Transverse colon (tissue), 4 donors: ENCODE measurements at regions not wholly inside any gene's neighbourhood (a gene's known extent, or its start where the extent isn't known, plus 50 kb on each side); places are given as distances from the start of the nearest gene placed in this dataset.
"Not testable (repeated sequence)": the region's sequence is repeated elsewhere in the genome, so short reads cannot be mapped to it uniquely, and the experiment has no call there.

Experiments used
- DNase-seq: peaks from one replicate; pipeline ENCODE4 v3.0.0-alpha.2; 2019
- H3K27ac ChIP-seq, 4 donors: fragments of 200-600 bp; sonication (generic); 2 replicates each; pipeline ENCODE4 v1.5.1; 2016 to 2018; ENCODE audit warnings: inconsistent platforms in 4 of 4
- H3K27me3 ChIP-seq: fragments of 200-600 bp; sonication (generic); 2 replicates; pipeline ENCODE4 v1.5.1; 2017; ENCODE audit warnings: inconsistent platforms
- H3K36me3 ChIP-seq, 4 donors: fragments of 200-600 bp; sonication (generic); 2 replicates each; pipeline ENCODE4 v1.5.1; 2017 to 2019; ENCODE audit warnings: inconsistent platforms in 4 of 4
- H3K4me1 ChIP-seq, 4 donors: fragments of 200-600 bp; sonication (generic); 2 replicates each; pipeline ENCODE4 v1.5.1; 2017 to 2020; ENCODE audit warnings: inconsistent platforms in 4 of 4
- H3K4me3 ChIP-seq, 4 donors: fragments of 200-600 bp; sonication (generic); 1 replicate in 1 of 4; 2 replicates in 3 of 4; pipeline versions ENCODE4 v1.5.1 to v1.6.1; 2017 to 2019; ENCODE audit warnings: inconsistent platforms in 4 of 4
- H3K9me3 ChIP-seq, 2 donors: fragments of 200-600 bp; sonication (generic); 2 replicates each; pipeline ENCODE4 v1.5.1; 2017 to 2019; ENCODE audit warnings: inconsistent platforms in 2 of 2
- EP300 ChIP-seq: sonication (generic); formaldehyde crosslinking; IDR thresholded peaks from one replicate; pipeline ENCODE4 v1.6.1; 2017; ENCODE audit warnings: antibody characterized with exemption, low read depth
- POLR2A ChIP-seq: fragments of 450-650 bp; IDR thresholded peaks from one replicate; pipeline ENCODE4 v1.6.1; 2016; ENCODE audit warnings: antibody characterized with exemption, mild to moderate bottlenecking, moderate library complexity
- POLR2AphosphoS5 ChIP-seq, 3 donors: sonication (generic); formaldehyde crosslinking; IDR thresholded peaks; one replicate each; pipeline ENCODE4 v1.6.1; 2016; ENCODE audit warnings: antibody characterized with exemption in 3 of 3
- WGBS, 2 donors: methylation state at CpG; one replicate each; pipeline ENCODE4 v1.1.5; 2018; ENCODE audit warnings: low coverage in 1 of 2; 5-methylcytosine and 5-hydroxymethylcytosine counted together
- in situ Hi-C, 4 donors: fragments of 200-750 bp; cut with MboI; loops; one replicate each; pipeline versions ENCODE4 v1.15.0 to v1.15.1; 2017; ENCODE audit warnings: low sequenced_read_pairs in 3 of 4, low pct_ligation_motif_present in 1 of 4, low pct_unique_long_range_greater_than_20kb in 1 of 4
- intact Hi-C: fragments of 100-400 bp; cut with DNase I; formaldehyde crosslinking; loops from one replicate; pipeline ENCODE4 v1.15.1; 2023; ENCODE audit warnings: low total_unique reads
- TF ChIP-seq, protein P1 (sequence below), 5 experiments: fragments of 200-600 bp in 3 of 5; fragments of 450-650 bp in 2 of 5; sonication (generic) in 3 of 5; IDR thresholded peaks; 1 replicate in 2 of 5; 2 replicates in 3 of 5; pipeline ENCODE4 v1.5.1; 2016 to 2017; ENCODE audit warnings: antibody characterized with exemption in 5 of 5, inconsistent platforms in 3 of 5, mild to moderate bottlenecking in 2 of 5, moderate library complexity in 1 of 5

DNA sequence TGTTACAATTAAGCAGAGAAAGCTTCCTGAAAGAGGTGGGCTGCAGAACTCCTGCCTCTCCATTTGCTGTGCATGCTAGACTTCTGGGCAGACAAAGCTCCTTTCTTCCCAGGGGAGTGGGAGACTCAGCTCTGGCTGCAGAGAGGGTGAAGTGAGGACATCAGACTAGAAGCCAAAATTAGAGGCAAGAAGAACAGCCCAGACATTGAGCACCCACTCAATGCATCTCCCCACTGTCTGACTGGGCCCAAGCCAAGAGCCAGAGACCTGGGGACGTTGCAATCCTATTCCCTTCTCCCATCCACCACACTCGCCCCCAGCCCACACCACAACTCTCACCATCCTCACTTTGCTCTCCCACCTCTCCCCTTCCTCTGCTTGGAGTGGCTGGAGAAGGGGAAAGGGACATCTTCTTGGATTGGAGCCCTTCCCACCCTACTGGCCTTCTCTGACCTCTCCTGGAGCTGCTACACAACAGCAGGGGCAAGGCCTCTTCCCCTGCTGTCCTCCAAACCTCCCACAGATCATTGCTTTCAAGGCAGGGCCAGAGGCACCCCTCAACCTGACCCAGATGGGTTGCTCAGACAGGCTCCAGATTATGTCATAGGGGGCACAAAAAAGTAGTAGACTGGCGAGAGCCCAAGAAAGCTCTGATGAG is 477.7 kb upstream of the CADM1 start:
- no peak for DNase-seq
- no peaks in the 10 kb centered on the region for H3K27me3 ChIP-seq
- WGBS, 2 donors, result 78 to 82% methylated on average over 2 to 3 of the region's 3 CpGs
- no peak overlapping the region for H3K4me3 ChIP-seq
- H3K36me3 ChIP-seq, result no peaks in the 10 kb centered on the region
- no peak overlapping the region for H3K27ac ChIP-seq
- H3K4me1 ChIP-seq, result peaks cover 0 to 7% (median 0%) of the 10 kb centered on the region in 4 donors
- intact Hi-C loops (no loop called here), in situ Hi-C loops (no loop called here)
- TF ChIP-seq POLR2A, result no peak
- TF ChIP-seq, protein P1, sequence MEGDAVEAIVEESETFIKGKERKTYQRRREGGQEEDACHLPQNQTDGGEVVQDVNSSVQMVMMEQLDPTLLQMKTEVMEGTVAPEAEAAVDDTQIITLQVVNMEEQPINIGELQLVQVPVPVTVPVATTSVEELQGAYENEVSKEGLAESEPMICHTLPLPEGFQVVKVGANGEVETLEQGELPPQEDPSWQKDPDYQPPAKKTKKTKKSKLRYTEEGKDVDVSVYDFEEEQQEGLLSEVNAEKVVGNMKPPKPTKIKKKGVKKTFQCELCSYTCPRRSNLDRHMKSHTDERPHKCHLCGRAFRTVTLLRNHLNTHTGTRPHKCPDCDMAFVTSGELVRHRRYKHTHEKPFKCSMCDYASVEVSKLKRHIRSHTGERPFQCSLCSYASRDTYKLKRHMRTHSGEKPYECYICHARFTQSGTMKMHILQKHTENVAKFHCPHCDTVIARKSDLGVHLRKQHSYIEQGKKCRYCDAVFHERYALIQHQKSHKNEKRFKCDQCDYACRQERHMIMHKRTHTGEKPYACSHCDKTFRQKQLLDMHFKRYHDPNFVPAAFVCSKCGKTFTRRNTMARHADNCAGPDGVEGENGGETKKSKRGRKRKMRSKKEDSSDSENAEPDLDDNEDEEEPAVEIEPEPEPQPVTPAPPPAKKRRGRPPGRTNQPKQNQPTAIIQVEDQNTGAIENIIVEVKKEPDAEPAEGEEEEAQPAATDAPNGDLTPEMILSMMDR (IDR thresholded peaks at IDR 0.05), result no peak
- no peak for TF ChIP-seq POLR2AphosphoS5 (IDR thresholded peaks at IDR 0.05)
- TF ChIP-seq EP300, result no peak
- H3K9me3 ChIP-seq, result no peaks in the 10 kb centered on the region

DNA sequence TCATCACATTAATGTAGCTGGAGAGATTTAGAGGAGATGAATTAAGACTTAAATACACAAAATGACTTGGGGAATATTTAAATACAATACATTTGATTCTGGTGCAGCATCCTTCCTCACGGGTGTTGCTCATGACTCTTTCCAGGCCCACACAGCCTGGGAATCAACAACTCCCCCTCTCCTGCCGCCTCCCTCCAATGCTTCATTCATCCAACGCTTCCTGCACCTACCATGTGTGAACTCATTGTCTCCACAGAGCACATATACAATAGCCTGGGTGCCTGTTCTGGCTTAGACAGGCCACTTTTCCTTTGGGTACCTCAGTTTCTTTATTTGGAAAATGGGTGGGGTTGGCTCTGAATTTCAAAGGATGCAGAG is 476.9 kb upstream of the CADM1 start:
- peaks cover 6% of the 10 kb centered on the region for H3K27me3 ChIP-seq
- no peak overlapping the region for H3K27ac ChIP-seq
- H3K4me3 ChIP-seq, result no peak overlapping the region
- intact Hi-C loops, result no loop called here
- H3K4me1 ChIP-seq, result peaks cover 0 to 7% (median 0%) of the 10 kb centered on the region in 4 donors
- no peaks in the 10 kb centered on the region for H3K36me3 ChIP-seq
- DNase-seq, result no peak
- 79 to 89% methylated on average over 1 to 3 of the region's 3 CpGs for WGBS, 2 donors
- TF ChIP-seq EP300 (no peak), POLR2A (no peak), POLR2AphosphoS5 (IDR thresholded peaks at IDR 0.05) (no peak)
- TF ChIP-seq, protein P1 (IDR thresholded peaks at IDR 0.05), result no peak
- H3K9me3 ChIP-seq, result no peaks in the 10 kb centered on the region
- in situ Hi-C loops, result no loop called here

DNA sequence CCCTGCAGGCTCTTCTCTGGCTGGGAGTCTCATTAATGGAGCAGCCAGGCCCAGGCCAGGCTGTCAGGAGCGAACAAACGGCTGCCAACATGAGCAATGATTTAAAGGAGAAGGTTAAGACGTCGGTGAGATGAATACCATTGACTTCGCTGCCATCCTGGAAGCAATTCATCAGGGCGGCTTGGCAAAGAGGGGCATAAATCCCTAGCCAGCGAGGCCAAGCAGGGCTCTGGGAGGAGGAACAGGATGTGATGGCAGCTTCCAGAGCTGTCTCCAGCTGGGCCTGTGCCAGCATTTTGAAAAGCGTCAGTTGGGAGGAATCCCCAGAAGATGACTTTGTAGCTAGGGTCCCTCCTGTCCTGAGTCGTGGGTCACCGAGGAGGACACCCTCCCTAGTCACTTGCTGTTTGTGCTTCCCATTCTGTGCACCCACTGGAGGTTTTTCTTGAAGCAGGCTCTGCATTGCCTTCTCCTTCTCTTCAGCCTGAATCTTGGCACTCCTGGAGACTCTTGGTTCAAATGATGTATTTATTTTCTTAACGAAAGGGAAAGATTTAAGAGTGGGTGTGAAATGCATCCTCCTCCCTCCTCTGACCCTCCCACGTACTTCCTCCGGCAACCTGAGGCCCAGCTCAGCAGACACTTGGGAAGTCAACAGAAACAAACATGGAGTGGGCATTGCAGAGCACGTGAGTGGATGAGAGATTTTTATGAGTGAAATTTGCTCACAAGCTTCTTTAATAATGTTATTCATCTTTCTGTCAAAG is 476.3 kb upstream of the CADM1 start:
- H3K27me3 ChIP-seq, result peaks cover 8% of the 10 kb centered on the region
- WGBS, 2 donors, result 47 to 70% methylated on average over 4 to 14 of the region's 14 CpGs
- H3K4me1 ChIP-seq, result peaks cover 0 to 8% (median 0%) of the 10 kb centered on the region in 4 donors
- intact Hi-C loops (no loop called here), in situ Hi-C loops (no loop called here)
- H3K9me3 ChIP-seq, result no peaks in the 10 kb centered on the region
- no peak overlapping the region for H3K4me3 ChIP-seq
- no peak for DNase-seq
- no peak for TF ChIP-seq POLR2A
- TF ChIP-seq POLR2AphosphoS5 (IDR thresholded peaks at IDR 0.05), result peak in 2 of 3 donors; percentile 36 to 39
- TF ChIP-seq, protein P1 (IDR thresholded peaks at IDR 0.05), result no peak
- TF ChIP-seq EP300, result no peak
- H3K27ac ChIP-seq, result no peak overlapping the region
- H3K36me3 ChIP-seq, result no peaks in the 10 kb centered on the region

DNA sequence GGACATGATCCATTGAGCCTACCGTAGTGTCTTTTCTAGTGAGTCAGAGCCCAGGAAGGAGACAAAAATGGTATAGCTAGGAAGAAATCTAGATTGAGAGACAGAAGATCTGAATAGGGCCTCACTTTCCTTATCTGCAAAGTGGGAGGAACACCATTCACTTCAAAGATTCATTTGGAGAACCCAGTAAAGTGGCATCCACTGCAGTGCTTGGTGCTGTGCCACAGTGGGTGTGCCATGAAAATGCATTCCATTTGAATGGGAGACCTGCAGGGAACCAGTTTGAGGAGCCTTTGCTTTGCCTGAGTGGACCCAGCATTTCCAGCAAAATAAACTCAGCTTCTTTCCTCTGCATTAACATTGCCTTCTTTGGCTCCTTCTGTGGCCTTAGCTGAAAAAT is 470.5 kb upstream of the CADM1 start:
- no peak for DNase-seq
- TF ChIP-seq EP300 (no peak), POLR2A (no peak), POLR2AphosphoS5 (IDR thresholded peaks at IDR 0.05) (no peak)
- TF ChIP-seq, protein P1 (IDR thresholded peaks at IDR 0.05), result no peak
- H3K27me3 ChIP-seq, result peaks cover 17% of the 10 kb centered on the region
- no peak overlapping the region for H3K27ac ChIP-seq
- in situ Hi-C loops (no loop called here), intact Hi-C loops (no loop called here)
- no peak overlapping the region for H3K4me3 ChIP-seq
- 79 to 91% methylated on average over 1 of the region's 1 CpG for WGBS, 2 donors
- no peaks in the 10 kb centered on the region for H3K36me3 ChIP-seq
- H3K9me3 ChIP-seq, result no peaks in the 10 kb centered on the region
- H3K4me1 ChIP-seq, result peaks cover 0 to 9% (median 0%) of the 10 kb centered on the region in 4 donors

DNA sequence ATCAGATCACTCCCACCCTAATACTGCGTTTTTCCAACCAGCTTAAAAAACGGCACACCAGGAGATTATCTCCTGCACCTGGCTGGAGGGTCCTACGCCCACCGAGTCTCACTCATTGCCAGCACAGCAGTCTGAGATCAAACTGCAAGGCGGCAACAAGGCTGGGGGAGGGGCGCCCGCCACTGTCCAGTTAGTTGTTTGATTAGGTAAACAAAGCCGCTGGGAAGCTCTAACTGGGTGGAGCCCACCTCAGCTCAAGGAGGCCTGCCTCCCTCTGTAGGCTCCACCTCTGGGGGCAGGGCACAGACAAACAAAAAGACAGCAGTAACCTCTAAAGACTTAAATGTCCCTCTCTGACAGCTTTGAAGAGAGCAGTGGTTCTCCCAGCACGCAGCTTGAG is 463.0 kb upstream of the CADM1 start:
- WGBS, 2 donors, result 41% methylated on average over 9 of the region's 9 CpGs; no CpG with 5 or more reads in 1 of the 2 donors
- in situ Hi-C loops, H3K36me3 ChIP-seq, H3K9me3 ChIP-seq, intact Hi-C loops, H3K27ac ChIP-seq, H3K4me1 ChIP-seq, H3K4me3 ChIP-seq, H3K27me3 ChIP-seq, DNase-seq: not testable (repeated sequence)
